BJ (cell line): ENCODE measurements at regions not wholly inside any gene's neighbourhood (a gene's known extent, or its start where the extent isn't known, plus 50 kb on each side); places are given as distances from the start of the nearest gene placed in this dataset.
"Not testable (repeated sequence)": the region's sequence is repeated elsewhere in the genome, so short reads cannot be mapped to it uniquely, and the experiment has no call there.

Source experiments
- CTCF ChIA-PET: fragments of 350-600 bp; formaldehyde crosslinking; extraction: SDS; loops from one replicate; lab custom pipeline; 2021; ENCODE audit warnings: antibody characterized with exemption, inconsistent platforms; lab: Yijun Ruan, JAX
- POLR2A ChIA-PET: fragments of 300-600 bp; sonication (Branson Sonifier 250); formaldehyde crosslinking; extraction: SDS; loops from one replicate; lab custom pipeline; 2021; ENCODE audit warnings: antibody characterized with exemption; lab: Charles Lee
- DNase-seq: peaks from one replicate; pipeline ENCODE4 v3.0.0-alpha.2; 2011; ENCODE audit warnings: low read depth
- H3K27me3 ChIP-seq: 2 replicates; pipeline ENCODE4 v1.6.0; 2011; ENCODE audit warnings: low read length; ENCODE audit not compliant: control insufficient read depth, insufficient read depth
- H3K36me3 ChIP-seq: 2 replicates; pipeline ENCODE4 v1.5.1; 2011; ENCODE audit warnings: low read length; ENCODE audit not compliant: control insufficient read depth, insufficient read depth
- H3K4me3 ChIP-seq: 2 replicates; pipeline ENCODE4 v1.5.1; 2011; ENCODE audit warnings: low read depth, mild to moderate bottlenecking, control low read depth, low read length
- CTCF ChIP-seq: IDR thresholded peaks from 2 replicates; pipeline ENCODE4 v1.5.1; 2011; ENCODE audit warnings: low read depth, mild to moderate bottlenecking, control low read depth, inconsistent platforms, low read length, moderate library complexity; ENCODE audit not compliant: insufficient read depth

GRCh38 chr10:65090991-65091390 is 1569.8 kb downstream of the REEP3 start:
- H3K4me3 ChIP-seq: no peak overlapping the region
- TF ChIP-seq CTCF: no peak
- H3K27me3 ChIP-seq: no peaks in the 10 kb centered on the region
- ChIA-PET CTCF (no interaction called here), POLR2A (no interaction called here)
- DNase-seq: no peak
- no peaks in the 10 kb centered on the region for H3K36me3 ChIP-seq

GRCh38 chr10:65100146-65100545 is 1578.9 kb downstream of the REEP3 start:
- CTCF ChIA-PET: no interaction called here
- H3K36me3 ChIP-seq: no peaks in the 10 kb centered on the region
- H3K27me3 ChIP-seq: no peaks in the 10 kb centered on the region
- no peak for DNase-seq
- POLR2A ChIA-PET: no interaction called here
- no peak for TF ChIP-seq CTCF
- H3K4me3 ChIP-seq: no peak overlapping the region

- POLR2A ChIA-PET, CTCF ChIA-PET, DNase-seq, H3K36me3 ChIP-seq, H3K4me3 ChIP-seq, H3K27me3 ChIP-seq: not testable (repeated sequence)
Observed at GRCh38 chr10:65100881-65101280, 1579.7 kb downstream of the REEP3 start.

- ChIA-PET CTCF (no interaction called here), POLR2A (no interaction called here)
- H3K36me3 ChIP-seq: no peaks in the 10 kb centered on the region
- no peaks in the 10 kb centered on the region for H3K27me3 ChIP-seq
- TF ChIP-seq CTCF: no peak
- no peak for DNase-seq
- no peak overlapping the region for H3K4me3 ChIP-seq
Observed at GRCh38 chr10:65110009-65110408, 1588.8 kb downstream of the REEP3 start.

- H3K27me3 ChIP-seq, DNase-seq, POLR2A ChIA-PET, H3K36me3 ChIP-seq, CTCF ChIA-PET, H3K4me3 ChIP-seq: not testable (repeated sequence)
Observed at GRCh38 chr10:65111059-65111458, 1589.9 kb downstream of the REEP3 start.

GRCh38 chr10:65112573-65112972 is 1591.4 kb downstream of the REEP3 start:
- no peaks in the 10 kb centered on the region for H3K36me3 ChIP-seq
- POLR2A ChIA-PET: no interaction called here

More at GRCh38 chr10:65112573-65112972, 1591.4 kb downstream of the REEP3 start:
- DNase-seq: no peak
- no peak for TF ChIP-seq CTCF
- Histone ChIP-seq H3K4me3 (no peak overlapping the region), H3K27me3 (no peaks in the 10 kb centered on the region)
- CTCF ChIA-PET: no interaction called here
